Loucy (cell line): ENCODE measurements at regions not wholly inside any gene's neighbourhood (a gene's known extent, or its start where the extent isn't known, plus 50 kb on each side); places are given as distances from the start of the nearest gene placed in this dataset.

ENCODE experiments used
- CTCF ChIP-seq: fragments of 200-600 bp; sonication (generic); conservative IDR thresholded peaks from 2 replicates; pipeline ENCODE4 v1.5.1; 2014; ENCODE audit warnings: mild to moderate bottlenecking, antibody characterized with exemption, low read length
- EZH2phosphoT487 ChIP-seq: fragments of 200-600 bp; IDR thresholded peaks from 2 replicates; pipeline ENCODE4 v1.6.1; 2018; ENCODE audit warnings: antibody characterized with exemption, mild to moderate bottlenecking, moderate library complexity, borderline replicate concordance

GRCh38 chr19:32165750-32166149 lies 179.7 kb upstream of the ZNF507 start:
- TF ChIP-seq CTCF, result no peak
- TF ChIP-seq EZH2phosphoT487, result no peak
